Stimulated activated CD8-positive, alpha-beta memory T cell treated with anti-CD3 and anti-CD28 coated beads, Interleukin-4, amount 100 ng/mL, for 48 hours (primary cell): ENCODE measurements at regions not wholly inside any gene's neighbourhood (a gene's known extent, or its start where the extent isn't known, plus 50 kb on each side); places are given as distances from the start of the nearest gene placed in this dataset.

ENCODE experiments used
- DNase-seq: peaks from one replicate; pipeline ENCODE4 v3.0.0-alpha.2; 2020

DNA sequence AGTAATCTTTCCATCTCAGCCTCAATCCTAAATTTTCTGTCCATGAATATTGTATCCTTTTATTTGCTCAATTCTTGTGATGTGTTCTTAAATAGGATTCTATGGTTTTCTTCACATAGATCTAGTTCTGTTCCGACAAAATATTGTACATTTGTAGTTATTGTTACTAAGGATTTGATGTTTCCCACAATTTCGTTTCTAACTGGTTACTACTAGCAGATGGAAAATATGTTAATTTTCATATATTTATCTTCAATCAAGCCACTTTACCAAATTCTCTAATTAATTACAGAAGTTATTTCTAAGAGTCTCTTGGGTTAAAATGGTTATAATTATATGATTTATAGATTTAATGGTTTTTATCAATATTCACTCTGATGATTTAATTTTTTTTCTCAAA is 60.3 kb downstream of the SEC61B start:
- no peak for DNase-seq

DNA sequence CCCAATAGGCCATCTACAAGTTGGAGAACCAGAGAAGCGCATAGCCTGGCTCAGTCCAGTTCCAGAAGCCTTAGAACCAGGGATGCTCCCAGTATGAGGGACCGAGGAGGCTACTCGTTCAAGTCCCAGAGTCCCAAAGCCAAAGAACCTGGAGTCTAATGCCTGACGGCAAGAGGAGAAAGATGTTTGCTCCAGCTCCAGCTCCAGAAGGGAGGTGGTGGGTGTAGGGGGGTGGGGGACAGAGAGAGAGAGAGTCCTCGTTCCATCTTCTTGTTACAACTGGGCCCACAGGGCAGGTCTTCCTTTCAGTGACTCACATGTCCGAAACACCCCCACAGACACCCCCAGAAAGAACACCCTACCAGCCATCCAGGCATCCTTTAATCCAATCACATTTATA is 63.9 kb downstream of the SEC61B start:
- no peak for DNase-seq

DNA sequence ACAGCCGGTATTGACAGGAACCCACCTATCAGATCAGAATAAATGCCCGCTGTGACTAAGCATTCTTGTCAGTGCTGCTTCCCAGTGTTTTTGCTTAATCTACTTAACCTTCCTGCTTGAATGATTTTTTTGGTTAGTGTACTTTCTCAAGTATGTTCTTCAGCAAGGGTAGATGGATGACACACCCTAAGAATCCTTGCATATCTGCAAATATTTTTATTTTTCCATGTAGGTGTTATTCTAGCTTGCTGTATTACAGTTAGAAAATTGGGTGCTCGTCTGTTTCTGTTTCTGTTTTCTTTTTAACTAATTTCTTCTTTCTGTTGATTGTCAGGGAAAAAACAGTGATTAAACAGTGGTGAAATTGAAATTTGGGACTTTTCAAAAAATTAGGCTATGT is 64.5 kb downstream of the SEC61B start:
- no peak for DNase-seq

DNA sequence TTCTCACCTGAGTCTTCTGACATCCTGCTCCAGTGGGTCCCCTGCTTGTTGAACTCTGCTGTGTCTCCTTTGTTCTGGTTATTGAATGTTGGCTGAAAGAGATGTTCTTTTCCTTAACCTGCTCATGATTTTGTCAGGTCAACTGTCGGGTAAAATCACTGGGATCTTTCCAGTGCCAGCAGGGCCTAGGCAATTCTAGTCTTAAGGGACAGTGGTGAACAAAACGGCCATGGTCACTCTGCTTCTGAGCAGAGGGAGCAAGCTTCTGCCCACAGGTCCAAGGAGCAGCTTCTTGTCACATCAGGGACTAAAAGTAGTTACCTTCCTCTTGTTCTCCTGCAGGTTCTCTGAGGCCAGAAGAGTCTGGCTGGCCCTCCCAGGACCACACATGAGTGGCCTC is 65.6 kb downstream of the SEC61B start:
- DNase-seq: no peak

DNA sequence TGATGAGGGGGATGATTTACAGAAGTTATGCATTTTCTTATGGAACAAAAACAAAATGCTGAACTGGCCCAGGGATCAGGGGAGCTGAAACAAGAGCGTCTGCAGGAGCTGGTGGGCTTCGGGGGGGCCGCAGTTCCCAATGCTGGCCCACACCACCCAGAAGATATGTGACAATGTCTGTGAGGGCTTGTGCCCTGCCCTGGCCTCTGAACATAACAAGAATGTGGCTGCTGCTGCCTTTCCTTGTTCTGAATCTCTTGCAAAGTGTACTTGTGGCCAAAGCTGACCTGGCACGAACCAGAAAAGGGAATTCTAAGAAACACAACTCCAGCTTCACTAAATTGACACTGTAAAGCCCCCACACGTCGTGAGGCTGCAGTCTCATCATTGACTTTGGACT is 66.7 kb downstream of the SEC61B start:
- DNase-seq: no peak

DNA sequence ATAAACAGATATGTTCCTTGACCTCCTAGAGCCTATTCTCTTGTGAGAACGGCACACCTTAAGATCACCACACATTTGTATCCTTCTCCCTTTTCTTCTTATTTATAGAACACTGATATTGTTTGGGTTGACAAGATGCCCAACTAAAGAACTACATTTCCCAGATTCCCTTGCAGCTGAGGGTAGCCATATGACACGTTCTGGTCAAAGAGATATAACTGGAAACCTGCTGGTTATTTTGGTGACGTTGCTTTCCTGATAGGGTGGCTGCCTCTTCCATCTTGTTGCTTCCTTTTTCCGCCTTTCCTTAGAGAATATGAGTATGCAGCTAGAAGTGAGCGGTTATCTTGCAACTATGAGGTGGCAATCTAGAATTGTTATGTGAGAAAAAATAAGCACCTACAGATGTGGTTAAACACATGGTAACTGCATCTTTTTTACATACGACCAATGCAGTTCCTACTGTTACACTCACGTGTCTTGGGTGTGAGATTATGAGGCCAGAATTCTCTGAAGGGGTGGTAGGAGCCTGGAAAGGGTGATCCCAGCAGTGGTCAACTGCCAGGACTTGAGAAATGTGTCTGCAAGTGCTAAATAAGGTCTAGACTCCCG is 72.9 kb downstream of the SEC61B start:
- DNase-seq: no peak

DNA sequence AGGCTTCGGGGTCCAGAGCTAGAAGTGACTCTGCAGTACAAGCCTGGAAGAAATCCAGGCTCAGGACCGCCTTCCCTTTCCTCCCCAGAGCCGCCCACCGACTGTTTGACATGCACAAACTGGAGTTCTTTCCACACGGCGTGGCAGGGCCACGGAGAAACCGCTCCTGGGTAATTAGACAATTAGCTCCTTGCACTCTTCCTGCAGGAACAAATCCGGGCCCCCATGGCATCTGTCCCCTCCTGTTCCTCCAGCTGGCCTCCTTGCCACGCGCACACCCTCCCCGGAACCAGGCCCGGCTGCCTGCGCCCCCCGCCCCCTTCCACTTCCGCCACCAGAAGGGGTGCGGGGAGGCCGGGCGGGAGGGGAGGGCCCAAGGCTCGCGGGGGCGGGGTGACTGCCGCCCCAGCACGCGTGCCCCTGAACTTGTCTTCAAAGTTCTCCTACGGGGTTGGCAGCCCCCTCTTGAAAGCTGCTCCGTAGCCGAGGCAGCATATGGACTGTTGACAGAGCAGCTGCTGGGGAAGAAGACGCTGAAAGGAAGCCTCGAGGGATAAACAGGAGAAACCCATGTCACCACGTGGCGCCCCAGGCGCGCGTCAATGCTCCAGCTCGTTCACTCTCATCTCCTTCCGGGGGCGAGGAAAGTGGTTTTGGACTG is 74.3 kb downstream of the SEC61B start:
- no peak for DNase-seq

DNA sequence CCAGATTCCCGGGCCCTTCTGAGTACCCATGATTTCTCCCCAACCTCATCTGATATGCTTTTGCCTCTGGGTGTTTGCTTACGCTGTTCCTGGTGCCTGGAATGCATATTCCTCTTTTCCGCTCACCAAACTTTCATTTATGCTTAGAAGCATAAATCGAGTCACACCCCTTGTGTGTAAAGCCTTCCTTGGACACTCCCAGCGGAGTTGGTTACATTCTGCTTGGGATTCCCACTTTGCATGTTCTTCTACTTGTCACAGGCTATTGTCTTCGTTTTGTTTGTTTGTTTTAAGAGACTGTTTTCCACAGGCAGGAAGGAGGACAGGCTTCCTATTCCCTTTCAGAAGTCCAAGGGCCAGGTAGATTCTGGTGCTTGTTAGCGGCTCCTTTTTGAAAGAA is 76.5 kb downstream of the SEC61B start:
- no peak for DNase-seq

DNA sequence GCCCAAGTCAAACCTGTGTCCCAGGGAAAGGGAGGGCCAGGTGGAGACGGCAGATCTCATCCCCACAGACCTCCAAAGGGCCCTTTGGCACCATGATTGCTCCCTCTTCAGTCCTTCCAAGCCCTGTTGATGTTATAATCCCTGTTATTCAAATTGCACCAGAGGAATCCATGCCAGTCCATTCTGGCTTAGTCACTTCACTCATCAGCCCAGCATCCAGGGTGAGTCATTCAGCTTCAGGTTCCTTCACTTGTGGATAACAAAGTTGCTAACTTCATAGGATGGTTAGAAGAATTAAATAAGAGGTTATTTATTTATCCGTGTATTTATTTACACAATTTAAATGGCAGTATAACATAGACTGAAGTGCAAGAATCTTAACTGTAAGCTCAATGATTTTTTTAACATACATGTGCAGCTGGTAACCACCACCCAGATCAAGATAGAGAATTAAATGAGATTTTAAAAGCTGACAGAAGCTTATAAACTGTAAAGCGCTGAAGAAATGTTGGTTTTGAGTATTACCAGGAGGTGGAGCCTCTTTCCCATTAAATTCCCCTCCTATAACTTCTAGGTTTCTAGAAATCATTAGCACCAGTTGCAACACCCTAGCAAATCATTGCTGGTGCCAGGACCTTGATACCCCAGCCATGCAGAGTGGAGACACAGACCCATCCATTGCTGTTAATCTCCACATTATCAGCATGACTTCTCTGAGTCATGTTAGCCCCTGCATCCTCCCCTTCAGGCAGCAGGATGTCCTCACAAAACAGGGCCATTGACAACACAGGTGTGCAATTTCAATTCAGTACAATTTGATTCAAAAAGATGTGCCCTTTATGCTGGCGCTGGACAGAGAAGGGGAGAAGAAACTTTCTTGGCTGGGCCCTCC is 77.4 kb downstream of the SEC61B start:
- no peak for DNase-seq

DNA sequence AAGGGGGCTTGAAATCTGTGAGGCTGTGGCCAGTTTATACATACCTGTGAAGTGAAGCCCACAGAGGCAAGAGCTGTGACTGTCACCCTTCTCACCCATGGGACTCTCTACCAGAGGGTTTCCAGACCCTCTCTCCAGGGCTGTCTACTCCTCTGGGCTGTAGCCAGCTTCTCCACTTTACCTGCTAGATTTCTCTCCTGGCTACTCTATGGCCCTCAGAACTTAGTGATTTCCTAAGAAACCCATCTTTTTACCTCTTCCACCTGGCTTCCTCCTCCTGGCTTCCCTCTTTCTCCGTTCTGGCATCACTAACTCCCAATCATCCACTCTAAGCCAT is 78.0 kb downstream of the SEC61B start:
- DNase-seq: no peak

DNA sequence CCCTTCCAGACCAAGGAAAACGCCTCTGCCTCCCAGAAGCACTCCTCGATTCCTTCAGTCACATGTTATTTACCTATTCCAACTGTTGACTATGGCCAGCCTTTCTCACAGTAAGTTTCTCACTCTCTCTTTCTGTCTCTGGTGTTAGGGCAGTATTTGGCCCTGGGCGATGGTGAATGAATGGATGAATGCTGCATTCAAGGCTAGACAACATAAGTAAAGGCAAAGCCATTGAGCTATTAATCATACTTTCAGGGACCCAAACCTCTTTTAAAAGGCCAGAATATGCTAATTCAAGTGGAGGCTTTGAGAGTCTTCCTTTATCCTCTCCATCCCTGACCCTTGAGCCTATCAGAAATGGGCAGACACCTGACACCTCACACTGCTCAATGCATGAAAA is 78.5 kb downstream of the SEC61B start:
- DNase-seq: no peak

DNA sequence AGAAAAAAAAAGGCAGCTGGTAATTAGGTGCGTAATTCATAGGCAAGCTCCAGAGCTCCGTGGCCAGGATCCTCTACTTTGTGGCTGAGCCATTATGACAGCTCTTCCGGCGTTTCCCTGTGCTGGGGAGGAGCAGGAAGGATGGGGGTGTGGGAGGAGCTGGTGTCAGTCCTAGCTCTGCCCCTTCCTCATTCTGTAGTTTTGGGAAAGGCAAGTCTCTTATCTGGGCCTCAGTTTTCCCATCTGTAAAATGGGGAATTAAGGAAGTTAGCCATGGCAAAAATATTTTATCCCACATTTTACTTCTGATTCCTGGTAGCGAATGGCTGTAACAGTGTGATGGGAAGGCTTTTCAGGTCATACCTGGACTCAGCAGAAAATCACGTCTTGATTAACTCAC is 81.1 kb downstream of the SEC61B start:
- no peak for DNase-seq

DNA sequence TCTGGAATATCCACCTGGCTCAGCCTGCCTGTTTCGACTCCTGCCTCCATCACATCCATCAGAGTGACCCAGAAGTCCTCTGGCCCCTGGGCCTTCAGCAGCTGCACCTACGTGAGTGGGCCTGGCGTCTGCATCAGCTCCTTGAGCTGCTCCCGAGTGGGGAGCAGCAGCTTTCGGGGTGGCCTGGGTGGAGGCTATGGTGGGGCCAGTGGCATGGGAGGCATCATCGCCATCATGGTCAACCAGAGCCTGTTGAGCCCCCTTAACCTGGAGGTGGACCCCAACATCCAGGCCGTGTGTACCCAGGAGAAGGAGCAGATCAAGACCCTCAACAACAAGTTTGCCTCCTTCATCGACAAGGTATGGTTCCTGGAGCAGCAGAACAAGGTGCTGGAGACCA is 83.0 kb downstream of the SEC61B start:
- no peak for DNase-seq

DNA sequence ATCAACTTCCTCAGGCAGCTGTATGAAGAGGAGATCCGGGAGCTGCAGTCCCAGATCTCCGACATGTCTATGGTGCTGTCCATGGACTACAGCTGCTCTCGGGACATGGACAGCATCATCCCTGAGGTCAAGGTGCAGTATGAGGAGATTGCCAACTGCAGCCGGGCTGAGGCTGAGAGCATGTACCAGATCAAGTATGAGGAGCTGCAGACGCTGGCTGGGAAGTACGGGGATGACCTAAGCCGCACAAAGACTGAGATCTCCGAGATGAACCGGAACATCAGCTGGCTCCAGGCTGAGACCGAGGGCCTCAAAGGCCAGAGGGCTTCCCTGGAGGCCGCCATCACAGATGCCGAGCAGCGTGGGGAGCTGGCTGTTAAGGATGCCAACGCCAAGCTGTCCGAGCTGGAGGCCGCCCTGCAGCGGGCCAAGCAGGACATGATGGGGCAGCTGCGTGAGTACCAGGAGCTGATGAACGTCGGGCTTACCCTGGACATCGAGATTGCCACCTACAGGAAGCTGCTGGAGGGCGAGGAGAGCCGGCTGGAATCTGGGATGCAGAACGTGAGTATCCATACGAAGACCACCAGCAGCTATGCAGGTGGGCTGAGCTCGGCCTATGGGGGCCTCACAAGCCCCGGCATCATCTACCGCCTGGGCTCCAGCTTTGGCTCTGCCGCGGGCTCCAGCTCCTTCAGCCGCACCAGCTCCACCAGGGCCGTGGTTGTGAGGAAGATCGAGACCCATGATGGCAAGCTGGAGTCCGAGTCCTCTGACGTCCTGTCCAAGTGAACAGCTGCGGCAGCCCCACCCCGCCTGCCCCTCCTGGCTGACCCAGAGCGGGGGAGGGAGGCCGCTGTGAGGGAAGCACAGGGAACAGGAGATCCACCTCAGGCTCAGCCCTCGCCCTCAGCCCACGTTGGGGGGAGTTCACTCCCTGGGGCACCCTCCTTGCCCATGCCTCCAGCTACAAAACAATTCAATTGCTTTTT is 84.0 kb downstream of the SEC61B start:
- no peak for DNase-seq

DNA sequence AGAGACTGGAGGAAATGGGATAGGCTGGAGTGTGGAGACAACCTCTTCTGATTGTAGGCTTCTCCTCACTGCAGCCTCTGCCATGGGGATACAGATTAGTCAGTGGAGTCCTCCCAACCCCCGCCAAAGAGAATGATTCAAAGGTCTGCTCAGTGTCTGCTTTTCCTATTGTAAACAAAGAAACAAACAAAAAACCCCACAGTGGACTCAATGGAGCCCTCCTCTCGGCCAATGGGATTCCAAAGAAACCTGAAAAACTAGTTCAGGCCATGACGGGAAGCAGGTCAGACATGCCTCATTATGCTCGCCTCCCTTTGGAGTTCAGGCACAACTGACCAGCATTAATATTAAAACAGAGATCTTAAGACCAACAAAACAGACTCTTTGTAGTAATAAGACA is 85.8 kb downstream of the SEC61B start:
- no peak for DNase-seq

DNA sequence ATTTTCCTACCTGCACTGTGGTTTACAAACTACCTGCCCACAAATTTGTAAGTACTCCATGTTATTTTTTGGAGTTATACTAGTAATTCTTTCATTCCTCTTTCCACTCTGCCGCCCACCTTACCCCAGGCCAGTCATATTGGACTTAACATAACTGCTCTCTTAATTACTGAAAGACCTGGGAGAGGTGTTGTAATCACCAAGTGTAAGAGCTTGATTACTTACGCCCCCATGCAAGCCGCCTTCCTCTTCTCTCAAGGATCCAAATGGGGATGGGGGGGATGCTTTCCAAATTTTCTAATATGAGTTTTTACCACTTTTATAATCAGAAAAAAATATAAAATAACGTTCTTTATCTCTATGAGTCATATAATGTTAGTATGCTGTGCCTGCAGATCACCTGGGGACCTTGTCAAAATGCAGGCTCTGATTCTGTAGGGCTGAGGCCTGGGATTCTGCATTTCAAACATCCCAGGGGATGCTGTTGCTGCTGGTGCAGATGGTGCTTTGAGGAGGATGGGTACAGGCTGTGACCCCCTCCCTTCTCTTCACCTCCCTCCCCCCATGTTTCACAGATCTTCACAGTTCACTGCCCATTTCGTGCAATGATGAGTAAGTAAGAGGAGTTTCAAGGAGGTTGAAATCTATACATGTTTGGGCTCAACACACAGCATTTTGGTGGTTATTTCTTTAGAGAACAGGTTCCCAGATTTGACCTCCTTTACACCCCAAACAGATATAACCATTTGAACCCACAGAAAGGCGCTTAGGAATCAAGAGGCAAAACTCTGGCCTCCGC is 87.3 kb downstream of the SEC61B start:
- DNase-seq: no peak

DNA sequence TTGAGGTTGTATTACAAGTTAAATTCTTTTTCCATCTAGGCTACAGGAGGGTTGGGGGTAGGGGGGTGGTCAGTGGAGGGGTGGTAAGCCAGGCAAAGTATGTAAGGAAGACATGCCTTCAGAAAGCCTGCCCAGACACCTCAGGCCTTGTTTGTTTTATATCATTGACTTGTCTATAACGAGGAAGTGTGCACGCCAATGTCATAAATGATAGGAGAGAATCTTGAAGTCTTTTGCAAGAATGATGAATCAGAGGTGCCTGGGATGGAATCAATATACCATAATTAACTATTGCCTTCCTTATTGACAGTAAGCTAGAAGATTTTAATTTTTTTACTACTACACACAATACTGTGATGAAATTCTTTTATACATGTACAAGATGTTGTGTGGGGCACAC is 90.7 kb downstream of the SEC61B start:
- no peak for DNase-seq

DNA sequence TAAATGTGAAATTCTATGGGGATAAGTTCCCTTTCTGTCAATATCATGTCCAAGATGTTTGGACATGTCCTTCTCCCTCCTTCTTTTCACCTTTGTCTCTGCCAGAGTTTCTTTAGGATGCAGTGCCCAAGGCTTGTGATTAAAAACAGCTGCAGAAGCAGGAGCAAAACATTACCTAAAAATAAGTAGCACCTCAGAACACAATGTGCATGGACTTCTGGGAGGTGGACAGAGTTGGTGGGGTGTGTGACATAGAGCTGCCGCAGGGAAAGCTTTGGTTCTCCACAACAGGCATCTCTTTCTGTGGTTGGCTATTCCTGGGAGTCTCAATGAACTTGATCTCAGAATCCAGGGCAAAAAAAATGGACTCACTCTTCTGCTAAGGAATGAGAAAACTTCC is 97.0 kb downstream of the SEC61B start:
- no peak for DNase-seq

DNA sequence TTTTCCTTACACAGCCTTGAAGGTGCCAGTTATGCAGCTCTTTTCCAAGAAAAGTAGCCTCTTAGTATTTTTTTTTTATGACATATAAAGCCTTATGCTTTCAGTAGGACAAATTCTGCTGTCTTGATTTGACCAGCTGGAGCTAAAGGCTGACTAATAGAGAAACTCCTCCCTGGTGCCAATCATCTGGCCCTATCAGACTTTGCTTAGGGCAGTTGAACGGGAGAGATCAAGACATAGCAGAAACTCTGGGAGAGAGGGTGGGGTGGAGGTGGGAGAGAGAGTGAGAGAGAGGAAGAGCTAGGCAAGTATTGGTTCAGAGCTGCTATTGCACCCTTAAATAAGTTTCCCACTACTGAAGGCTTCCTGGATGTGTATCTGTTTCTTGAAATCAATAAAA is 100.2 kb downstream of the SEC61B start:
- DNase-seq: no peak

DNA sequence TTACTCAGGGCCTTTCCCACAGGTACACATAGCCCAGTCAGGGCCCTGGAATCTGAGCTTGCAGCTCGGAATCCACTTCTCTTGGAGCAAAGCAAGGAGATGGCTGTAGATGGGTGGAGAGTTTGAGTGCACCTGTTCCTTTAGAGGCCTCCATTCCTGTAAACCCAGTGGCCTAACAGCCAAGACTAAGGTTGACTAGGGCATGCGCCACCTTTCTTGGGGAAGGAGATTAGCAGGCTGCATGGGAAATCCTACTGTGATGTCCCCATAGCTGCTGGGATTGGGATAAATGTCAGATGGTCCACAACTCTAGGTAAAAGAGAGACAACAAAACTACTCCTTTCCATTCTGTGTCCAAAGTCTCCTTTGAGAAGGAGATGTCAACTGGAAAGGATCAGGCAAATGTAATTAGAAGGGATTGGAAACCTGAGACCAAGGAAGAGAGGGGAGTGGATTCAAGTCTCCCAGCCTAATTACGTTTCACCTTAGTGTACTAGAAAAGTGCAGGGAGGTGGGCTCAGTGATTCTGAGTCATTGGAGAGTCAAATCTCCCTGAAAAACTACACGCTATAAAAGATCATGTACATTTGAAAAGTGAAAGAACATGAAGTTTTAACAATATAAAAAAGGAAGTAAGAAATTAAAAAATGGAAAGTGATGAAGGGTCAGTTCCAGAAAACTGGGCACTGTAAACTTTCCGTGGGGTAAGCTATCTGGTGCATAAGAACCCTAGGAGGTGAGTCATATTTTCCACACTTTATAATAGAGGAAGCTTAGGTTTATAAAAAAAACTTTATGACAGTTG is 104.2 kb downstream of the SEC61B start:
- DNase-seq: no peak

DNA sequence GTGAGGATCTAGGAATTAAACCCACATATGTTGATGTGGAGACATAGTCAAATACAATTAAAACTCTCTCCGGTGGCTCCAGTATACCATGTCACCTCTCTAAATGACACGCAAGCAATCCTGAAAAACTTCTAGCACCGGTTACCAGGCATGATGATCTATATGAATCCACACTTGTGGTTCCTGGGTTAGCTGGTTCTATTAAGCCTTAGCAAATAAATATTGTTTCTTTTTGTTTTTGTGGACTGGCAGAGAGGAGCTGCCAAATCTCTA is 104.8 kb downstream of the SEC61B start:
- no peak for DNase-seq

DNA sequence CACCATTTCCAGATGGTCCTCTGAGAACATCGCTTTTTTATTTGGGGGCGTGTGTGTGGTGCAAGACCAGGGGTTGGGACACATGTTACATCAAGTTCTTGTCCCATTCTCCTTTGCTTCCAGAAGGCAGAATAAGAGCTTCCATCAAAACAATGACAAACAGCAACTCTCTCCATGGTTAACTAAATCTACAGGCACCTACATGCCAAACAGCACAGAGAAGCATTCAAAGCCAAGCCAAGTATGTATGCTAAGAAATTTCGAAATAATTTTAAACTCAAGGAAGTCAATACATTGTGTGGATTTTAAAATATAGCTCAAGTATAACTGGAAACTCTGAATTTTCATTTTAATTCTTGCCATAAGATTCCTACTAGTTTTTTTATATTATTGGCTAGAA is 105.6 kb downstream of the SEC61B start:
- DNase-seq: no peak
